GM23338 (cell line): ENCODE measurements at regions not wholly inside any gene's neighbourhood (a gene's known extent, or its start where the extent isn't known, plus 50 kb on each side); places are given as distances from the start of the nearest gene placed in this dataset.

Experiments
- CREB1 ChIP-seq: fragments of 250-450 bp; sonication (Bioruptor Pico); IDR thresholded peaks from 2 replicates; pipeline ENCODE4 v1.5.0; 2020; ENCODE audit warnings: low read depth, mild to moderate bottlenecking, moderate library complexity
- ETS1 ChIP-seq: IDR thresholded peaks from 2 replicates; pipeline ENCODE4 v1.6.1; 2016; ENCODE audit warnings: antibody characterized with exemption
- EZH2 ChIP-seq: fragments of 200-600 bp; sonication (generic); IDR thresholded peaks from one replicate; pipeline ENCODE4 v1.8.0; 2017; ENCODE audit warnings: antibody characterized with exemption, mild to moderate bottlenecking, low read depth; ENCODE audit not compliant: unreplicated experiment
- EZH2phosphoT487 ChIP-seq: fragments of 200-600 bp; sonication (generic); IDR thresholded peaks from one replicate; pipeline ENCODE4 v1.8.1; 2018; ENCODE audit warnings: antibody characterized with exemption; ENCODE audit not compliant: unreplicated experiment
- JUNB ChIP-seq: IDR thresholded peaks from one replicate; pipeline ENCODE4 v1.6.1; 2016; ENCODE audit warnings: antibody characterized with exemption; ENCODE audit not compliant: unreplicated experiment
- NANOG ChIP-seq: IDR thresholded peaks from 2 replicates; pipeline ENCODE4 v1.6.1; 2016; ENCODE audit warnings: antibody characterized with exemption, borderline replicate concordance
- POLR2AphosphoS5 ChIP-seq: IDR thresholded peaks from 2 replicates; pipeline ENCODE4 v1.6.1; 2016; ENCODE audit warnings: antibody characterized with exemption, low read depth
- STAT1 ChIP-seq: IDR thresholded peaks from one replicate; pipeline ENCODE4 v1.6.1; 2016; ENCODE audit warnings: antibody characterized with exemption; ENCODE audit not compliant: unreplicated experiment
- ZNF331 ChIP-seq: fragments of 250-450 bp; sonication (Bioruptor Pico); IDR thresholded peaks from 2 replicates; pipeline ENCODE4 v1.5.0; 2020; ENCODE audit warnings: low read depth, mild to moderate bottlenecking, moderate library complexity
- TF ChIP-seq, protein P1 (sequence below), 2 experiments: fragments of 200-600 bp in 1 of 2; sonication (generic) in 1 of 2; conservative IDR thresholded peaks; 2 replicates each; pipeline versions ENCODE4 v1.5.1 to v1.6.1; 2016 to 2017; ENCODE audit warnings: antibody characterized with exemption in 2 of 2, low read depth in 2 of 2, mild to moderate bottlenecking in 2 of 2, moderate library complexity in 1 of 2
- TF ChIP-seq, protein P2 (sequence below): IDR thresholded peaks from one replicate; pipeline ENCODE4 v1.6.1; 2018; ENCODE audit warnings: antibody characterized with exemption; ENCODE audit not compliant: unreplicated experiment

DNA sequence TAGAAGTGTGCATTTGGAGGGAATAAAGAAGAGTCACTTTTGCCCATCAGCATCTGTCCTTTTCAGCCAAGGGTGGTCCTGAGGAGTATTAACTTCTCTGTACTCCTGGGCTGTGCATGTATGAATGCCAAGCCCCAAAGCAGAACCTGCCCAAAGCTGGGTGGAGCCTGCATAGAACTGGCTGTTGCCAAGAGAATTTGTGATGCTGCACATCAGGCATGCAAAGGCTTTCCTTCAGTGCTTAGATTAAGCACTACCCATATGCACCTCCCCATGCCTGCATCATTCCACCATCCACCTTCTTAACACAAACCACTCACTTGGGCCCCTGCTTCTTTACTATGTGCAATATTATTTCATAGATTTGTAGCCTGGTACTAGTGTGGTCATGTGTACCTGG is 493.8 kb downstream of the KIF4B start:
- TF ChIP-seq, protein P1, sequence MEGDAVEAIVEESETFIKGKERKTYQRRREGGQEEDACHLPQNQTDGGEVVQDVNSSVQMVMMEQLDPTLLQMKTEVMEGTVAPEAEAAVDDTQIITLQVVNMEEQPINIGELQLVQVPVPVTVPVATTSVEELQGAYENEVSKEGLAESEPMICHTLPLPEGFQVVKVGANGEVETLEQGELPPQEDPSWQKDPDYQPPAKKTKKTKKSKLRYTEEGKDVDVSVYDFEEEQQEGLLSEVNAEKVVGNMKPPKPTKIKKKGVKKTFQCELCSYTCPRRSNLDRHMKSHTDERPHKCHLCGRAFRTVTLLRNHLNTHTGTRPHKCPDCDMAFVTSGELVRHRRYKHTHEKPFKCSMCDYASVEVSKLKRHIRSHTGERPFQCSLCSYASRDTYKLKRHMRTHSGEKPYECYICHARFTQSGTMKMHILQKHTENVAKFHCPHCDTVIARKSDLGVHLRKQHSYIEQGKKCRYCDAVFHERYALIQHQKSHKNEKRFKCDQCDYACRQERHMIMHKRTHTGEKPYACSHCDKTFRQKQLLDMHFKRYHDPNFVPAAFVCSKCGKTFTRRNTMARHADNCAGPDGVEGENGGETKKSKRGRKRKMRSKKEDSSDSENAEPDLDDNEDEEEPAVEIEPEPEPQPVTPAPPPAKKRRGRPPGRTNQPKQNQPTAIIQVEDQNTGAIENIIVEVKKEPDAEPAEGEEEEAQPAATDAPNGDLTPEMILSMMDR (conservative IDR thresholded peaks at IDR 0.05; ENCODE audit: low read depth in 2 of 2) = no peak
- TF ChIP-seq, protein P2, sequence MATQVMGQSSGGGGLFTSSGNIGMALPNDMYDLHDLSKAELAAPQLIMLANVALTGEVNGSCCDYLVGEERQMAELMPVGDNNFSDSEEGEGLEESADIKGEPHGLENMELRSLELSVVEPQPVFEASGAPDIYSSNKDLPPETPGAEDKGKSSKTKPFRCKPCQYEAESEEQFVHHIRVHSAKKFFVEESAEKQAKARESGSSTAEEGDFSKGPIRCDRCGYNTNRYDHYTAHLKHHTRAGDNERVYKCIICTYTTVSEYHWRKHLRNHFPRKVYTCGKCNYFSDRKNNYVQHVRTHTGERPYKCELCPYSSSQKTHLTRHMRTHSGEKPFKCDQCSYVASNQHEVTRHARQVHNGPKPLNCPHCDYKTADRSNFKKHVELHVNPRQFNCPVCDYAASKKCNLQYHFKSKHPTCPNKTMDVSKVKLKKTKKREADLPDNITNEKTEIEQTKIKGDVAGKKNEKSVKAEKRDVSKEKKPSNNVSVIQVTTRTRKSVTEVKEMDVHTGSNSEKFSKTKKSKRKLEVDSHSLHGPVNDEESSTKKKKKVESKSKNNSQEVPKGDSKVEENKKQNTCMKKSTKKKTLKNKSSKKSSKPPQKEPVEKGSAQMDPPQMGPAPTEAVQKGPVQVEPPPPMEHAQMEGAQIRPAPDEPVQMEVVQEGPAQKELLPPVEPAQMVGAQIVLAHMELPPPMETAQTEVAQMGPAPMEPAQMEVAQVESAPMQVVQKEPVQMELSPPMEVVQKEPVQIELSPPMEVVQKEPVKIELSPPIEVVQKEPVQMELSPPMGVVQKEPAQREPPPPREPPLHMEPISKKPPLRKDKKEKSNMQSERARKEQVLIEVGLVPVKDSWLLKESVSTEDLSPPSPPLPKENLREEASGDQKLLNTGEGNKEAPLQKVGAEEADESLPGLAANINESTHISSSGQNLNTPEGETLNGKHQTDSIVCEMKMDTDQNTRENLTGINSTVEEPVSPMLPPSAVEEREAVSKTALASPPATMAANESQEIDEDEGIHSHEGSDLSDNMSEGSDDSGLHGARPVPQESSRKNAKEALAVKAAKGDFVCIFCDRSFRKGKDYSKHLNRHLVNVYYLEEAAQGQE = no peak
- TF ChIP-seq CREB1 (CRISPR knock-in tag) = no peak
- no peak for TF ChIP-seq EZH2phosphoT487
- TF ChIP-seq EZH2 = no peak
- TF ChIP-seq POLR2AphosphoS5 = no peak
- TF ChIP-seq ETS1 = no peak
- TF ChIP-seq STAT1 = no peak
- no peak for TF ChIP-seq JUNB
- TF ChIP-seq NANOG = no peak
- no peak for TF ChIP-seq ZNF331 (CRISPR knock-in tag)
